ENCODE measurements at regions not wholly inside any gene's neighbourhood (a gene's known extent, or its start where the extent isn't known, plus 50 kb on each side); places are given as distances from the start of the nearest gene placed in this dataset.
A peak's percentile ranks its signal among the peaks of the same experiment; 100 is the strongest.

DNA sequence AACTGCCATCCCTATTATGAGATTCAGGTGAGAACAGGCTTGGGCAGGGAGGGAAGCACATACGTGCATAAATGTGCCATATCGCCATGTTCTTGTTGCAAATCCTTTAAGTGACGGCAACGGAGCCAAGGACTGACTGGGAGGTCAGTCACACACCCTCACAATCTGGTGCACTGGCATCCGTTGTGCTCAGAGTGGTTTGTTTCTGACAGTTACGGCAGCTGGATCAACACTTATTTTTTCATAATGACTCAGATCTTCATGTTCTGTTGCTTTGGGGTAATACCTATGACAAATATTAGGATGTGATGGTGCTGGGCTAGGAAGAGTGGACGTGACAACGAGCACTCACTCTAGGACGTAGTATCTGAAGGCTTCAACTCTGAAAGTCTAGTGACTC is 56.2 kb upstream of the PREP start:
- Histone ChIP-seq H3K9me3 (ENCODE audit: low read length) (no peaks in the 10 kb centered on the region), H3K4me2 (ENCODE audit: low read length) (no peak overlapping the region), H3K27ac (ENCODE audit: low read depth, low read length, poor library complexity, severe bottlenecking) (no peak overlapping the region), H3K4me3 (ENCODE audit: low read depth, low read length, poor library complexity, severe bottlenecking) (no peak overlapping the region), H3K9me2 (ENCODE audit: insufficient read depth, low read length) (no peaks in the 10 kb centered on the region), H3K36me3 (ENCODE audit: insufficient read depth, low read length) (no peaks in the 10 kb centered on the region), H4K20me1 (ENCODE audit: insufficient read depth, low read length) (no peaks in the 10 kb centered on the region), H3K4me1 (ENCODE audit: insufficient read depth, low read length, poor library complexity, severe bottlenecking) (no peaks in the 10 kb centered on the region), H2AFZ (ENCODE audit: low read length) (peak overlapping the region; percentile 7; the same call in 1 of the 2 replicates), H3K79me2 (ENCODE audit: insufficient read depth, low read depth, low read length) (no peaks in the 10 kb centered on the region)
- POLR2A ChIA-PET, result no interaction called here
- DNase-seq (ENCODE audit: low spot score), result no peak
- TF ChIP-seq, protein P1, sequence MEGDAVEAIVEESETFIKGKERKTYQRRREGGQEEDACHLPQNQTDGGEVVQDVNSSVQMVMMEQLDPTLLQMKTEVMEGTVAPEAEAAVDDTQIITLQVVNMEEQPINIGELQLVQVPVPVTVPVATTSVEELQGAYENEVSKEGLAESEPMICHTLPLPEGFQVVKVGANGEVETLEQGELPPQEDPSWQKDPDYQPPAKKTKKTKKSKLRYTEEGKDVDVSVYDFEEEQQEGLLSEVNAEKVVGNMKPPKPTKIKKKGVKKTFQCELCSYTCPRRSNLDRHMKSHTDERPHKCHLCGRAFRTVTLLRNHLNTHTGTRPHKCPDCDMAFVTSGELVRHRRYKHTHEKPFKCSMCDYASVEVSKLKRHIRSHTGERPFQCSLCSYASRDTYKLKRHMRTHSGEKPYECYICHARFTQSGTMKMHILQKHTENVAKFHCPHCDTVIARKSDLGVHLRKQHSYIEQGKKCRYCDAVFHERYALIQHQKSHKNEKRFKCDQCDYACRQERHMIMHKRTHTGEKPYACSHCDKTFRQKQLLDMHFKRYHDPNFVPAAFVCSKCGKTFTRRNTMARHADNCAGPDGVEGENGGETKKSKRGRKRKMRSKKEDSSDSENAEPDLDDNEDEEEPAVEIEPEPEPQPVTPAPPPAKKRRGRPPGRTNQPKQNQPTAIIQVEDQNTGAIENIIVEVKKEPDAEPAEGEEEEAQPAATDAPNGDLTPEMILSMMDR (conservative IDR thresholded peaks at IDR 0.05; ENCODE audit: low read length), result no peak
- no peak for TF ChIP-seq EZH2phosphoT487 (IDR thresholded peaks at IDR 0.05; ENCODE audit: borderline replicate concordance, low read depth, low read length)
- no TSS peak for BruUV-seq (replicated peaks)
- intact Hi-C loops (cut with micrococcal nuclease; ENCODE audit: unreplicated experiment), result no loop called here
- CTCF ChIA-PET (ENCODE audit: unreplicated experiment), result no interaction called here

DNA sequence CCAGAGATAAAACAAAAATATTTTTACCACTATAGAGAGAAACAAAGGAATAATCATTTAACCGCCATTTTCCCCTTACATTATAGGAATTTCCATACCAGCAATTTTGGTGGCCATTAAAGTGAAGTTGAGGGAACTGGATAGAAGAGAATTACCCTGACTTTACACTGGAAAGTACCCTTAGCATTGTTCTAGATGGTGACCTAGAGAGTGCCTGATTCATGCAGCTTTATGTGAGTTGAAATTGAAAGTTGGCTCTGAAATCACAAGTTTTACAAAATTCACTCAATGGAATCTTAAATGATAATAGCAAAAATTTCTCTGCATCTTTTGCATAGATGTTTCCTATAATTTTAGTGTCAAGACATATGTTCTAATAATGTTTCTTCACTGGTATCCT is 55.7 kb upstream of the PREP start:
- H3K4me2 ChIP-seq (ENCODE audit: low read length), result no peak overlapping the region
- no peaks in the 10 kb centered on the region for H3K36me3 ChIP-seq (ENCODE audit: insufficient read depth, low read length)
- ChIA-PET CTCF (ENCODE audit: unreplicated experiment) (no interaction called here), POLR2A (interaction anchor here (0.7 kb wide), 3 partner anchors 25 to 68 kb away, joined by 3 to 6 read pairs (median 4); no protein-coding TSS in a partner anchor)
- H3K79me2 ChIP-seq (ENCODE audit: insufficient read depth, low read depth, low read length), result no peaks in the 10 kb centered on the region
- H3K9me3 ChIP-seq (ENCODE audit: low read length), result no peaks in the 10 kb centered on the region
- no peaks in the 10 kb centered on the region for H4K20me1 ChIP-seq (ENCODE audit: insufficient read depth, low read length)
- TF ChIP-seq EZH2phosphoT487 (IDR thresholded peaks at IDR 0.05; ENCODE audit: borderline replicate concordance, low read depth, low read length), result no peak
- TF ChIP-seq, protein P1 (conservative IDR thresholded peaks at IDR 0.05; ENCODE audit: low read length), result no peak
- intact Hi-C loops (cut with micrococcal nuclease; ENCODE audit: unreplicated experiment), result no loop called here
- H3K27ac ChIP-seq (ENCODE audit: low read depth, low read length, poor library complexity, severe bottlenecking), result no peak overlapping the region
- no peak for DNase-seq (ENCODE audit: low spot score)
- no TSS peak for BruUV-seq (replicated peaks)
- H3K4me1 ChIP-seq (ENCODE audit: insufficient read depth, low read length, poor library complexity, severe bottlenecking), result no peaks in the 10 kb centered on the region
- peak overlapping the region; percentile 7; the same call in 1 of the 2 replicates for H2AFZ ChIP-seq (ENCODE audit: low read length)
- no peak overlapping the region for H3K4me3 ChIP-seq (ENCODE audit: low read depth, low read length, poor library complexity, severe bottlenecking)
- no peaks in the 10 kb centered on the region for H3K9me2 ChIP-seq (ENCODE audit: insufficient read depth, low read length)

DNA sequence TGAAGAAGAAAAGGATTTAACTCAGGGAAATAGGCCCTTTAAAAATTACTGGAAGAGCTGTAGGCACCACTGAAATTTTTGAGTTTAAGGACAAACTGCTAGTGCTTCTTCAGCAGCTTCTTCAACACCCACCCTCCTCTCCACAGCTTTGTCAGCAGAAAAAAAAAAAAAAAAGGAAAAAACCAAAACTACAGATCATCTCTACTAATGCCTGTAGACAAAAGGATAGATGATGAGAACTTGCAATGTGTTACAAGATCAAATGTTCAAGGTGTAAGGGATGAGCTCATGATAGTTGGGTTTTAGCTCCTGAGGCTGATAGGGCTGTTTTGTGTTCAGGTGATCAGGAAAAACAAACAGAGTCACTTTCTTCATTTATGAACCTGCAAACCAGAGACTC is 55.2 kb upstream of the PREP start:
- Histone ChIP-seq H3K4me3 (ENCODE audit: low read depth, low read length, poor library complexity, severe bottlenecking) (no peak overlapping the region), H3K36me3 (ENCODE audit: insufficient read depth, low read length) (no peaks in the 10 kb centered on the region), H3K4me2 (ENCODE audit: low read length) (no peak overlapping the region), H2AFZ (ENCODE audit: low read length) (no peak overlapping the region), H3K4me1 (ENCODE audit: insufficient read depth, low read length, poor library complexity, severe bottlenecking) (no peaks in the 10 kb centered on the region), H3K27ac (ENCODE audit: low read depth, low read length, poor library complexity, severe bottlenecking) (no peak overlapping the region), H3K79me2 (ENCODE audit: insufficient read depth, low read depth, low read length) (no peaks in the 10 kb centered on the region), H3K9me2 (ENCODE audit: insufficient read depth, low read length) (no peaks in the 10 kb centered on the region), H3K9me3 (ENCODE audit: low read length) (no peaks in the 10 kb centered on the region), H4K20me1 (ENCODE audit: insufficient read depth, low read length) (no peaks in the 10 kb centered on the region)
- TF ChIP-seq, protein P1 (conservative IDR thresholded peaks at IDR 0.05; ENCODE audit: low read length), result no peak
- TF ChIP-seq EZH2phosphoT487 (IDR thresholded peaks at IDR 0.05; ENCODE audit: borderline replicate concordance, low read depth, low read length), result no peak
- ChIA-PET POLR2A (interaction anchor here (0.6 to 0.7 kb wide), 5 partner anchors 26 to 516 kb away, joined by 3 to 6 read pairs (median 4); no protein-coding TSS in a partner anchor), CTCF (ENCODE audit: unreplicated experiment) (no interaction called here)
- BruUV-seq (replicated peaks), result no TSS peak
- no peak for DNase-seq (ENCODE audit: low spot score)
- intact Hi-C loops (cut with micrococcal nuclease; ENCODE audit: unreplicated experiment), result no loop called here

Measured in OCI-LY7 (cell line).